ENCODE measurements at regions not wholly inside any gene's neighbourhood (a gene's known extent, or its start where the extent isn't known, plus 50 kb on each side); places are given as distances from the start of the nearest gene placed in this dataset.

DNA sequence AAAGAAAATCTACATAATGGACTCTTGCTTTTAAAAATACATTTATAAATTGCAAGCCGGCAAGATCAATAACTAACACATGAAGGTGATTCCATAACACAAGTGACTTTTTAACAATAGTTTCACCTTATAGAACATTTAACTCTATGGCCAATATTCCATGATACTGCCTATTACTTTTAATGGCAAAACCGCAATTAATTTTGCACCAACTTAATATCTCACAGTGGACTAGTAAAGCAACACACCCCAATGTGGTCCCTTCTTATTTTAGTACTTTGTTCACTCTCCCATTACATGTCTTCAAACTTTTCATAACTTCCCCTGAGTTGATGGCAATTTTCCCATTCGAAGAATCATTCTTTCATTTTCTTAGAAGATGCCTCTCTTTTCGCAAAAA, 351.6 kb upstream of the F9 start:
- Mint-ChIP-seq H3K4me3 (ENCODE audit: unreplicated experiment) (no peak overlapping the region), H3K27ac (ENCODE audit: unreplicated experiment) (no peak overlapping the region), H3K9me3 (ENCODE audit: low read depth) (peaks cover 17% of the 10 kb centered on the region), H3K36me3 (ENCODE audit: low read depth) (no peaks in the 10 kb centered on the region), H3K27me3 (ENCODE audit: low read depth) (no peaks in the 10 kb centered on the region), H3K4me1 (ENCODE audit: low read depth) (no peaks in the 10 kb centered on the region)
- no peak for DNase-seq (ENCODE audit: low spot score)
- TF ChIP-seq, protein P1, sequence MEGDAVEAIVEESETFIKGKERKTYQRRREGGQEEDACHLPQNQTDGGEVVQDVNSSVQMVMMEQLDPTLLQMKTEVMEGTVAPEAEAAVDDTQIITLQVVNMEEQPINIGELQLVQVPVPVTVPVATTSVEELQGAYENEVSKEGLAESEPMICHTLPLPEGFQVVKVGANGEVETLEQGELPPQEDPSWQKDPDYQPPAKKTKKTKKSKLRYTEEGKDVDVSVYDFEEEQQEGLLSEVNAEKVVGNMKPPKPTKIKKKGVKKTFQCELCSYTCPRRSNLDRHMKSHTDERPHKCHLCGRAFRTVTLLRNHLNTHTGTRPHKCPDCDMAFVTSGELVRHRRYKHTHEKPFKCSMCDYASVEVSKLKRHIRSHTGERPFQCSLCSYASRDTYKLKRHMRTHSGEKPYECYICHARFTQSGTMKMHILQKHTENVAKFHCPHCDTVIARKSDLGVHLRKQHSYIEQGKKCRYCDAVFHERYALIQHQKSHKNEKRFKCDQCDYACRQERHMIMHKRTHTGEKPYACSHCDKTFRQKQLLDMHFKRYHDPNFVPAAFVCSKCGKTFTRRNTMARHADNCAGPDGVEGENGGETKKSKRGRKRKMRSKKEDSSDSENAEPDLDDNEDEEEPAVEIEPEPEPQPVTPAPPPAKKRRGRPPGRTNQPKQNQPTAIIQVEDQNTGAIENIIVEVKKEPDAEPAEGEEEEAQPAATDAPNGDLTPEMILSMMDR (IDR thresholded peaks at IDR 0.05), result no peak

DNA sequence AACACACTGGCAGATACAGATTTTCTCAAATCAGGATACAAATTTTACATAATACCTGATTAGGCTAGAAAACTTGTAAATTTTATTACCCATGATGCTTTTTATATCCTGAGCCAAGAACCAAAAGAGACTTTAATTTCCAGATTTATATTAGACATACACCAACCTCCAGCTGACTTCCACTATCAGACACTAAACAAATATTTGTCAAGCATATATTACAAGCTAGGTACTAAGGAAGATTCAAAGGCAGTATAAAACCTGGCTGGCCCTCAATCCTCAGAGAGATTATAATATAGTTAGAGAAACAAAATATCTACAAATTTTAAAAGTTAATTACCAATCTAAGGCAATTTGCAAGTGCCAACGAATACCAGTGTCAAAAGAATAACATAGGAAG, 357.8 kb upstream of the F9 start:
- Mint-ChIP-seq H3K27ac (ENCODE audit: unreplicated experiment) (no peak overlapping the region), H3K36me3 (ENCODE audit: low read depth) (no peaks in the 10 kb centered on the region), H3K9me3 (ENCODE audit: low read depth) (peaks cover 20% of the 10 kb centered on the region), H3K4me3 (ENCODE audit: unreplicated experiment) (no peak overlapping the region), H3K27me3 (ENCODE audit: low read depth) (no peaks in the 10 kb centered on the region), H3K4me1 (ENCODE audit: low read depth) (no peaks in the 10 kb centered on the region)
- DNase-seq (ENCODE audit: low spot score), result no peak
- TF ChIP-seq, protein P1 (IDR thresholded peaks at IDR 0.05), result no peak

DNA sequence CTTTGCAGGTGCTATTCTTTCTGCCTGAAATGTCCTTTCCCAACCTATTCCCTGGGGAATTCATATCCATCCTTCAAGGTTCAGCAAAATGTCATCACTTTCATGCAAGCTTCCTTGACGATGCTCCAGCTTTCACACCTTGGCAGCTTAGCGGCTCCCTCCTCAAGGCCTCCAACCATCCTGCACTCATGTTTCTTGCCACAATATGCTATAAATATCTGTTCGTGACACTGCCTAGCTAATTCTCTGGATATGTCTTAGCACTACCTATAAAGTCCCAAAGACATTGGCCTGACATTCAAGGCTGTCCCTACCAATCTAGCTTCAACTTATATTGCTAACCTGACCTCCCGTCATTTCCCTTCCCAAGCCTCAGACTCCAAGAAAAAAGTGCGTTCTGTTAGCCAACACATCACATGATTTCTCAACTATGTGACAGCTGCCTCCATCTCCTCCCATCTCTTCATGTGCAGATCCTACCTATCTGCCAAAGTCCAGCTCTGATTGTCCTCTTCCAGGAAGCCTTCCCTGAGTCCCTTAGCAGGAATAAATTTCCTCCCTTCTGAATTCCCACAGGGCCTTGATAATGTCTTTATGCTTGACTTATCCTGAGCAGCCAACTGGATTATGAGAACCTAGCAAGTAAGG, 359.9 kb upstream of the F9 start:
- TF ChIP-seq, protein P1 (IDR thresholded peaks at IDR 0.05), result no peak
- Mint-ChIP-seq H3K4me3 (ENCODE audit: unreplicated experiment) (no peak overlapping the region), H3K27me3 (ENCODE audit: low read depth) (no peaks in the 10 kb centered on the region), H3K36me3 (ENCODE audit: low read depth) (no peaks in the 10 kb centered on the region), H3K27ac (ENCODE audit: unreplicated experiment) (no peak overlapping the region), H3K9me3 (ENCODE audit: low read depth) (peaks cover 5% of the 10 kb centered on the region), H3K4me1 (ENCODE audit: low read depth) (no peaks in the 10 kb centered on the region)
- no peak for DNase-seq (ENCODE audit: low spot score)

DNA sequence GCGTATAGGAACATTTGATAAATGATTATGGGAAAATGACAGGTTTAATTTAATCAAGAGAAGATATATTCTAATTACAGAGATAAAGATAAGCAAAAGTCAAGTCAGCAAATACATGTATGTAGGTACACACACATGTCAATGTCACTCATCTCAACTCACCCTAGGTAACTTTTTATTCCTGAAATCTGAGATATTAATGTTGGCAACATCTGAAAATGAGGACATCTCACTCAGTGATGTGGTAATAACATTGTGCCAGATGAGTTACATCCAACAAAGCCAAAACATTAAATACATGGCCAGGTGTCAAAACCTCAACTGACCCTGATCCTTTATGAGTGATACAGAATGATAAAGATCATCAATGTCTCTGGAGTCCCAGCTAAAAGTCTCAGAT, 363.3 kb upstream of the F9 start:
- Mint-ChIP-seq H3K27ac (ENCODE audit: unreplicated experiment) (no peak overlapping the region), H3K4me3 (ENCODE audit: unreplicated experiment) (no peak overlapping the region), H3K27me3 (ENCODE audit: low read depth) (no peaks in the 10 kb centered on the region), H3K36me3 (ENCODE audit: low read depth) (no peaks in the 10 kb centered on the region), H3K9me3 (ENCODE audit: low read depth) (peaks cover 4% of the 10 kb centered on the region), H3K4me1 (ENCODE audit: low read depth) (no peaks in the 10 kb centered on the region)
- TF ChIP-seq, protein P1 (IDR thresholded peaks at IDR 0.05), result no peak
- no peak for DNase-seq (ENCODE audit: low spot score)

DNA sequence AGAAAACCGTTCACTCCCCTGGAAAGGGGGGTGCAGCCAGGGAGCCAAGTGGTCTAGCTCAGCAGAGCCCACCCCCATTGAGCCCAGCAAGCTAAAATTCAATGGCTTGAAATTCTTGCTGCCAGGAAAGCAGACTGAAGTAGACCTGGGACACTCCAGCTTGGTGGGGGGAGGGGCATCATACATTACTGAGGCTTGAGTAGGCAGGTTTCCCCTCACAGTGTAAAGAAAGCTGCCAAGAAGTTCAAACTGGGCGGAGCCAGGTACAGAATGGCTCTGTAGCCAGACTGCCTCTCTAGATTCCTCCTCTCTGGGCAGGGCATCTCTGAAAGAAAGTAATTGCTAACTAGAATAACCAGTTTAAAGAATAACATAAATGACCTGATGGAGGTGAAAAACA, 372.3 kb upstream of the F9 start:
- no peak overlapping the region for H3K27ac Mint-ChIP-seq (ENCODE audit: unreplicated experiment)
- TF ChIP-seq, protein P1 (IDR thresholded peaks at IDR 0.05), result no peak
- no peak for DNase-seq (ENCODE audit: low spot score)
- no peaks in the 10 kb centered on the region for H3K27me3 Mint-ChIP-seq (ENCODE audit: low read depth)
- H3K4me3 Mint-ChIP-seq (ENCODE audit: unreplicated experiment), result no peak overlapping the region
- H3K9me3 Mint-ChIP-seq (ENCODE audit: low read depth), result peaks cover 34% of the 10 kb centered on the region
- no peaks in the 10 kb centered on the region for H3K36me3 Mint-ChIP-seq (ENCODE audit: low read depth)
- H3K4me1 Mint-ChIP-seq (ENCODE audit: low read depth), result no peaks in the 10 kb centered on the region
